H9 (cell line): ENCODE measurements at regions not wholly inside any gene's neighbourhood (a gene's known extent, or its start where the extent isn't known, plus 50 kb on each side); places are given as distances from the start of the nearest gene placed in this dataset.
A peak's percentile ranks its signal among the peaks of the same experiment; 100 is the strongest.

Experiments
- DNase-seq: peaks from one replicate; pipeline ENCODE4 v3.0.0-alpha.2; 2017
- H2AFZ ChIP-seq: one replicate; pipeline ENCODE4 v1.6.1; 2013; ENCODE audit warnings: mild to moderate bottlenecking, low read length, control low read depth, moderate library complexity
- H2AK5ac ChIP-seq: 2 replicates; pipeline ENCODE4 v1.6.1; 2013; ENCODE audit warnings: low read length, control low read depth, mixed read lengths; ENCODE audit not compliant: insufficient read length
- H2BK120ac ChIP-seq: one replicate; pipeline ENCODE4 v1.6.1; 2013; ENCODE audit warnings: low read depth, mild to moderate bottlenecking, low read length, control low read depth, inconsistent platforms; ENCODE audit not compliant: poor library complexity, severe bottlenecking
- H2BK12ac ChIP-seq: 2 replicates; pipeline ENCODE4 v1.6.1; 2013; ENCODE audit warnings: low read length, control low read depth, mixed read lengths, low read depth; ENCODE audit not compliant: insufficient read length
- H2BK15ac ChIP-seq: 2 replicates; pipeline ENCODE4 v1.6.1; 2013; ENCODE audit warnings: low read depth, low read length, control low read depth
- H2BK20ac ChIP-seq: one replicate; pipeline ENCODE4 v1.6.1; 2013; ENCODE audit warnings: low read depth, mild to moderate bottlenecking, low read length, control low read depth, inconsistent platforms; ENCODE audit not compliant: poor library complexity, severe bottlenecking
- H2BK5ac ChIP-seq: 2 replicates; pipeline ENCODE4 v1.6.1; 2013; ENCODE audit warnings: low read length, control low read depth, mixed read lengths; ENCODE audit not compliant: insufficient read length
- H3K14ac ChIP-seq: 2 replicates; pipeline ENCODE4 v1.6.1; 2013; ENCODE audit warnings: low read length, control low read depth; ENCODE audit not compliant: insufficient read depth
- H3K18ac ChIP-seq: 2 replicates; pipeline ENCODE4 v1.6.1; 2013; ENCODE audit warnings: low read depth, mild to moderate bottlenecking, mixed read lengths, low read length, control low read depth; ENCODE audit not compliant: insufficient read length
- H3K23ac ChIP-seq: 2 replicates; pipeline ENCODE4 v1.6.1; 2013; ENCODE audit warnings: low read length, control low read depth, mixed read lengths, low read depth; ENCODE audit not compliant: insufficient read length
- H3K23me2 ChIP-seq: 2 replicates; pipeline ENCODE4 v1.6.1; 2013; ENCODE audit warnings: low read depth, mild to moderate bottlenecking, mixed read lengths, low read length, control low read depth; ENCODE audit not compliant: insufficient read length, poor library complexity, severe bottlenecking
- H3K27ac ChIP-seq: 2 replicates; pipeline ENCODE4 v1.5.1; 2013; ENCODE audit warnings: low read length, control low read depth, mixed read lengths, low read depth; ENCODE audit not compliant: insufficient read length
- H3K27me3 ChIP-seq: 2 replicates; pipeline ENCODE4 v1.6.1; 2013; ENCODE audit warnings: low read length, control low read depth, inconsistent platforms; ENCODE audit not compliant: insufficient read depth
- H3K4ac ChIP-seq: 2 replicates; pipeline ENCODE4 v1.6.1; 2013; ENCODE audit warnings: low read depth, mild to moderate bottlenecking, control low read depth, inconsistent platforms, low read length, moderate library complexity
- H3K4me1 ChIP-seq: 2 replicates; pipeline ENCODE4 v1.6.1; 2013; ENCODE audit warnings: low read length, control low read depth, inconsistent platforms; ENCODE audit not compliant: insufficient read depth
- H3K4me2 ChIP-seq: 2 replicates; pipeline ENCODE4 v1.6.1; 2013; ENCODE audit warnings: low read length, control low read depth, mixed read lengths; ENCODE audit not compliant: insufficient read length, insufficient read depth
- H3K56ac ChIP-seq: 2 replicates; pipeline ENCODE4 v1.6.1; 2013; ENCODE audit warnings: low read depth, mild to moderate bottlenecking, mixed read lengths, low read length, control low read depth; ENCODE audit not compliant: insufficient read length
- H3K79me1 ChIP-seq: 2 replicates; pipeline ENCODE4 v1.6.1; 2013; ENCODE audit warnings: low read depth, mild to moderate bottlenecking, moderate library complexity, low read length, control low read depth, inconsistent platforms; ENCODE audit not compliant: insufficient read depth, poor library complexity, severe bottlenecking
- H3K79me2 ChIP-seq: 2 replicates; pipeline ENCODE4 v1.6.1; 2013; ENCODE audit warnings: low read length, control low read depth, inconsistent platforms; ENCODE audit not compliant: insufficient read depth
- H3K9ac ChIP-seq: 2 replicates; pipeline ENCODE4 v1.6.1; 2013; ENCODE audit warnings: low read length, control low read depth, mixed read lengths; ENCODE audit not compliant: insufficient read length; ENCODE audit errors: extremely low read depth
- H3K9me3 ChIP-seq: one replicate; pipeline ENCODE4 v1.6.1; 2013; ENCODE audit warnings: low read depth, low read length, inconsistent platforms; ENCODE audit not compliant: control insufficient read depth
- H3T11ph ChIP-seq: one replicate; pipeline ENCODE4 v1.6.1; 2013; ENCODE audit warnings: mild to moderate bottlenecking, low read length, control low read depth, inconsistent platforms
- H4K20me1 ChIP-seq: one replicate; pipeline ENCODE4 v1.6.1; 2013; ENCODE audit not compliant: control insufficient read depth, insufficient read length, insufficient read depth
- H4K5ac ChIP-seq: 2 replicates; pipeline ENCODE4 v1.6.1; 2013; ENCODE audit warnings: low read depth, mild to moderate bottlenecking, mixed read lengths, low read length, control low read depth; ENCODE audit not compliant: insufficient read length
- H4K8ac ChIP-seq: replicated peaks from 2 replicates; pipeline ENCODE4 v1.6.1; 2013; ENCODE audit warnings: low read length, control low read depth, mixed read lengths, low read depth; ENCODE audit not compliant: insufficient read length
- H4K91ac ChIP-seq: 2 replicates; pipeline ENCODE4 v1.6.1; 2013; ENCODE audit warnings: low read depth, mild to moderate bottlenecking, moderate library complexity, mixed read lengths, low read length, control low read depth; ENCODE audit not compliant: insufficient read length
- H3K27ac Mint-ChIP-seq, 3 experiments: 2 replicates in 2 of 3; 3 replicates in 1 of 3; pipeline ENCODE4 v1.8.0; 2020 to 2021; ENCODE audit warnings: mixed read lengths in 3 of 3, mild to moderate bottlenecking in 1 of 3, moderate library complexity in 1 of 3
- H3K27me3 Mint-ChIP-seq: 2 replicates; pipeline ENCODE4 v1.8.0; 2021; ENCODE audit warnings: low read depth, mild to moderate bottlenecking, moderate library complexity, mixed read lengths
- H3K36me3 Mint-ChIP-seq, 3 experiments: 2 replicates in 2 of 3; 3 replicates in 1 of 3; pipeline ENCODE4 v1.8.0; 2020 to 2021; ENCODE audit warnings: low read depth in 3 of 3, mixed read lengths in 3 of 3; ENCODE audit not compliant: insufficient read depth in 1 of 3
- H3K4me1 Mint-ChIP-seq, 2 experiments: 2 replicates each; pipeline ENCODE4 v1.8.0; 2020; ENCODE audit warnings: mixed read lengths in 2 of 2
- H3K4me3 Mint-ChIP-seq, 2 experiments: 2 replicates in 1 of 2; 3 replicates in 1 of 2; pipeline ENCODE4 v1.8.0; 2020 to 2021; ENCODE audit warnings: mild to moderate bottlenecking in 2 of 2, mixed read lengths in 2 of 2, moderate library complexity in 1 of 2
- H3K9me3 Mint-ChIP-seq, 2 experiments: 2 replicates in 1 of 2; 3 replicates in 1 of 2; pipeline ENCODE4 v1.8.0; 2020; ENCODE audit warnings: mild to moderate bottlenecking in 2 of 2, mixed read lengths in 2 of 2, moderate library complexity in 1 of 2
- WGBS: extraction: QIAGEN DNeasy Blood & Tissue Kit; methylation state at CpG from one replicate; pipeline ENCODE4 v1.1.7; 2013; ENCODE audit warnings: missing lambda C conversion rate, low lambda C conversion rate, mixed read lengths; ENCODE audit not compliant: insufficient read length; ENCODE audit errors: extremely low coverage; 5-methylcytosine and 5-hydroxymethylcytosine counted together
- TF ChIP-seq, protein P1 (sequence below): fragments of 200-600 bp; sonication (generic); conservative IDR thresholded peaks from 3 replicates; pipeline ENCODE4 v1.8.0; 2021; ENCODE audit warnings: antibody characterized with exemption, mild to moderate bottlenecking

DNA sequence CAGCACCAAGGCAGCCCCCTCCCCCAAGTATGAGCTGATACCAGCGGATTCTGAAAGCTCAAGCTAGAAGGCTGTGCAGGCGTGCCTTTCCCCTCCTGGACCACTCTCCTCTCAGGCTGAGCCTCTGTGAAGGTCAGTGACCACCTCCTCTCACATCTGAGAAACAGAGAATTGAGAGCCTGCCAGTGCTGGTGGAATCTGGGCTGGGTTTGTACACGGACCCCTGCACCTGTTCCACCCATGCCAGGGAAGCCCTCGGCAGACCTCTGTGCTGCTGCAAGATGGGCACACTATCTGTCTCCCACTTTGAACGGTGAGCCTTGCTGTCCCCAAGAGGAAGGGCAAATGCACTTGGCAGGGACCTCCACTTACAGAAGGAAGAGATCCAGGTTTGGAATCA, 54.7 kb upstream of the SDK2 start:
- H3K4ac ChIP-seq, result no peak overlapping the region
- H3K9me3 Mint-ChIP-seq, result peaks cover 6 to 7% of the 10 kb centered on the region in 2 experiments; a peak in 3 of 5 replicates
- no peaks in the 10 kb centered on the region for H3K4me1 ChIP-seq
- peaks cover 16% of the 10 kb centered on the region for H3K27me3 Mint-ChIP-seq
- H3K18ac ChIP-seq, result no peak overlapping the region
- H3K4me1 Mint-ChIP-seq, result peaks cover 2 to 5% of the 10 kb centered on the region in 2 experiments; a peak in 3 of 4 replicates
- H2BK12ac ChIP-seq, result no peak overlapping the region
- WGBS, result no CpG with 5 or more reads among the region's 5 CpGs
- TF ChIP-seq, protein P1, sequence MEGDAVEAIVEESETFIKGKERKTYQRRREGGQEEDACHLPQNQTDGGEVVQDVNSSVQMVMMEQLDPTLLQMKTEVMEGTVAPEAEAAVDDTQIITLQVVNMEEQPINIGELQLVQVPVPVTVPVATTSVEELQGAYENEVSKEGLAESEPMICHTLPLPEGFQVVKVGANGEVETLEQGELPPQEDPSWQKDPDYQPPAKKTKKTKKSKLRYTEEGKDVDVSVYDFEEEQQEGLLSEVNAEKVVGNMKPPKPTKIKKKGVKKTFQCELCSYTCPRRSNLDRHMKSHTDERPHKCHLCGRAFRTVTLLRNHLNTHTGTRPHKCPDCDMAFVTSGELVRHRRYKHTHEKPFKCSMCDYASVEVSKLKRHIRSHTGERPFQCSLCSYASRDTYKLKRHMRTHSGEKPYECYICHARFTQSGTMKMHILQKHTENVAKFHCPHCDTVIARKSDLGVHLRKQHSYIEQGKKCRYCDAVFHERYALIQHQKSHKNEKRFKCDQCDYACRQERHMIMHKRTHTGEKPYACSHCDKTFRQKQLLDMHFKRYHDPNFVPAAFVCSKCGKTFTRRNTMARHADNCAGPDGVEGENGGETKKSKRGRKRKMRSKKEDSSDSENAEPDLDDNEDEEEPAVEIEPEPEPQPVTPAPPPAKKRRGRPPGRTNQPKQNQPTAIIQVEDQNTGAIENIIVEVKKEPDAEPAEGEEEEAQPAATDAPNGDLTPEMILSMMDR, result no peak
- H3K27me3 ChIP-seq, result no peaks in the 10 kb centered on the region
- H3K36me3 Mint-ChIP-seq, result no peaks in the 10 kb centered on the region; a peak in 1 of 7 replicates
- H3K4me3 Mint-ChIP-seq, result no peak overlapping the region
- H2AK5ac ChIP-seq, result no peak overlapping the region
- no peaks in the 10 kb centered on the region for H3K23me2 ChIP-seq
- H3K23ac ChIP-seq, result no peak overlapping the region
- H3K79me2 ChIP-seq, result no peaks in the 10 kb centered on the region
- no peak overlapping the region for H3K14ac ChIP-seq
- no peak overlapping the region for H2BK20ac ChIP-seq
- H3K9me3 ChIP-seq, result no peaks in the 10 kb centered on the region
- H3K27ac Mint-ChIP-seq, result no peak overlapping the region
- no peak overlapping the region for H2BK120ac ChIP-seq
- no peak overlapping the region for H3K27ac ChIP-seq
- H4K8ac ChIP-seq, result no peak overlapping the region
- H4K91ac ChIP-seq, result no peak overlapping the region
- no peak overlapping the region for H2BK5ac ChIP-seq
- H4K20me1 ChIP-seq, result peaks cover 3% of the 10 kb centered on the region
- no peak overlapping the region for H3K9ac ChIP-seq
- no peak overlapping the region for H3K56ac ChIP-seq
- no peak overlapping the region for H2BK15ac ChIP-seq
- DNase-seq, result peak; percentile 21
- H3T11ph ChIP-seq, result no peak overlapping the region
- H4K5ac ChIP-seq, result no peak overlapping the region
- no peaks in the 10 kb centered on the region for H3K79me1 ChIP-seq
- H2AFZ ChIP-seq, result no peak overlapping the region
- H3K4me2 ChIP-seq, result no peak overlapping the region
